CD4-positive, alpha-beta T cell treated with Interleukin-21 for 1 hour (primary cell): ENCODE measurements at regions not wholly inside any gene's neighbourhood (a gene's known extent, or its start where the extent isn't known, plus 50 kb on each side); places are given as distances from the start of the nearest gene placed in this dataset.

ENCODE experiments used
- DNase-seq: peaks from one replicate; pipeline ENCODE4 v3.0.0-alpha.2; 2020

DNA sequence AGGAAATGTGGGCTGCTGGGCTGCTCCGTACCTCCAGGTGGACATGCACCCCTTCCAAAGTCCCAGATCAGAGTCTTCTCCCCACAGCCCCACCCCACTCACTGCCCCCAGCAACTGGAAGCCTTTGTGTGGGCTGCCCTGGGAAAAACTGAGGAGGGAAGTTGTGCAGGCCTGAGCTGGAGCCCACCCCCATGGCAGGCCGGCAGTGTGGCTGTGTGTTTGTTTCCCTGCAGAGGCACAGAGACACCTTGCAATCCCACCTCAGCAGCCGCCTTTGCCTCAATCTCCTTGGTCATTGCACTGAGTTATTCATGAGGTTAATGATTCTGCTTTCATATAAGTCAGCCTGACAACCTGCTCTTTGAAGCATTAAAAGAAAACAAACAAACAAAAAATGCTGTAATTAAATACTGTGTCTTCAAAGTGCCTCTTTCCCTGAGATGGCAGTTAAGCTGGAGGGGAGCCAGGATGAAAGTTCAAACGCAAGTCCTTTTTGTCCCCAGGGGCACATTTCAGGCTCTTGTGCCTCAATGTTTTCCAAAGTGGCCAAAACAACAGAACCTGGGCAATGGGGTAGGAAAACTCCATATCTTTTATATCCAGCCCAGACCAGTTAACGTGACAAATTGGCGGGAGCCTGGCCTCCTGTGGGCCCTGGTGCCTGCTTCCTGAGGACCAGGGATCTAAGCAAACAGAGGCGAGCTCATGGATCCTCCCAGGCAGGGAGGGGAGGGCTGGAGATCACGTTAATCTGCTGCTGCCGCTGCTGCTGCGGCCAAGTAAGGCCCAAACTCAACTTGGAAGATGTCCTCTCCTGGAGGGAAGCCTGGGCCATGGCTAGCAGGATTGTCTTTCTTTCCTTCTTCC, 51.9 kb upstream of the TSPAN11 start:
- no peak for DNase-seq

GRCh38 chr12:30870491-30871265, 55.9 kb upstream of the TSPAN11 start:
- DNase-seq, result no peak

DNA sequence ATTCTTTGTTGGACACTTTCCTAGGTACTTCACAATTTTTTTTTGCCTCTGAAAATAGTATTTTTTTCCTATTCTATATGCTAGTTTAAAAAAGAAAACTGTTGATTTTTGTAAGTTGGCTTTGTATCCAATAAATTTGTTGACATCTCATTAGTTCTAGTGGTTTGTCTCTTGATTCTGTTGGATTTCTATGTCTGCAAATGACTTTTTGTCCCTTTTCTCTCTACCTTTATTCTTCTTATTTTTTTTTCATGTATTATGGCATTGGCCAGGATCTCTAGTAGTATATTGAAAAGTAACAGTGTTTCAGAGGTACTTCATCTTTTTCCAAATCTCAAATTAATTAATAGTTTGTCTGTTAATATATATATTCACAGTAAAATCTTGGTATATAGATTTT, 59.1 kb upstream of the TSPAN11 start:
- DNase-seq, result no peak

- DNase-seq, result no peak
Observed at GRCh38 chr12:30866256-30866655, 60.3 kb upstream of the TSPAN11 start.

- no peak for DNase-seq
Observed at GRCh38 chr12:30863839-30864238, 62.7 kb upstream of the TSPAN11 start.

GRCh38 chr12:30862486-30862885, 64.1 kb upstream of the TSPAN11 start:
- no peak for DNase-seq

- no peak for DNase-seq
Observed at GRCh38 chr12:30859226-30859625, 67.3 kb upstream of the TSPAN11 start.

DNA sequence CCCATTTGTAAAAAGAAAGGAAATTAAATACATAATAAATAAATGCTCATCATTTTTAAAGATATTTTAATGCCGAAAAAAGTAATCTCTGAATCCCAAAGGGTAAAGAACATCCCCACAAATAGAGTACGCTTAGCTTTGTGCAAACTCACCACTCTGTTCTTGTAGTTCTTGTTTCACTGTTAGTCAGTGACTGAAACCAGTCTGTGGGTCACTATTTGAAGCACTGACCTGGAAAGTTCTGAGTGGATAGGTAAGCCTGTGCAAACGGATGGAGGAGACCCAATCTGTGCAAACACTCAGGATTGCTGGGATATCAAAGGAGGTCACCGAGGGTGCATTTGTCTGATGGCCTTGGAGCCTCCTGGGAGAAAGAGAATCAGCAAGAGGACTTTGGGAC, 68.1 kb upstream of the TSPAN11 start:
- DNase-seq, result no peak

DNA sequence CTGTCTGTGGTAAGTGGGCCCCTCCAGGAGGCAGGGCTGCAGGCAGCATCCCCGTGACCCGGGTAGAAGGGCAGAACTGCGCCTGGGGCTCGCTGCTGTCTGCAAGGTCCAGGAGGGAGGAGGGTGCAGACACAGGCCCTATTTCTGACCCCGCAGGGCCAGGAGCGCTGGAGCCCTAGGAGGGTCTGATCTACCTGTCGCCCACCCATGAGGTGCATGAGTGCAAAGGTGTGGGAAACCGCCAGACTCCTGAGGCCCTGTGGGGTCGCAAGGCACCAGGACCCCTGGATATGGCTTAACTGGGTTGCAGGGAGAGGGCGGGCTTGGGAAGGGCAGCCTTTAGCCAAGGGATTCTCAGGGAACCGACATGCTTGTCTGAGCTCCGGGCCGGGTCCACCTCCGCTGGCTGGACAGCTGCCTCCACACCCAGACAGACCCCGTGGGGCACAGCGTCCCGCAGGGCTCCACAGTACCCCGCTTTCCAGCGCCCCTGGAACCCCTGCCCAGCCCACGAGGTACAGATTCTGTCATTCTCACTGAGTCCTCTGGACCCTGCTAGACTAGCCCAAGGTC, 72.9 kb upstream of the TSPAN11 start:
- no peak for DNase-seq

DNA sequence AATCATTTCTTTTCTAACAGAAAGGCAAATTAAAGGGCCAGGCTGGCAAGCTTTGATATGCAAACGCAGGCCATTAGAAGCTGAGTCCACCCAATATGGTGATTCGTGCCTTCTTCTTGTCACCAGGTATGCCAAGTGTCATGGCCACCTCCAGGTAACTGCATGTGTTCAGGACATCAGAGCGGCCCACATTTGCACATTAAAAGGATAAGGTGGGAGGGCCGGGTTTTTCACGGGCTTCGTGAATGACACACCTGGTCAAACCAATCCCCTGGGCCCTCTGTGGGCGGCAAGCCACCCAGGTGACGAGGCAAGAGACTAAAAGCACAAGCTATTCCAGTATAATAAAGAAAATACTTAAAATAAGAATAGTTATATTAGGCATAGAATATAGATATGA, 75.9 kb upstream of the TSPAN11 start:
- no peak for DNase-seq

- DNase-seq, result peak; percentile 78
Observed at GRCh38 chr12:30847259-30847658, 79.3 kb upstream of the TSPAN11 start.

DNA sequence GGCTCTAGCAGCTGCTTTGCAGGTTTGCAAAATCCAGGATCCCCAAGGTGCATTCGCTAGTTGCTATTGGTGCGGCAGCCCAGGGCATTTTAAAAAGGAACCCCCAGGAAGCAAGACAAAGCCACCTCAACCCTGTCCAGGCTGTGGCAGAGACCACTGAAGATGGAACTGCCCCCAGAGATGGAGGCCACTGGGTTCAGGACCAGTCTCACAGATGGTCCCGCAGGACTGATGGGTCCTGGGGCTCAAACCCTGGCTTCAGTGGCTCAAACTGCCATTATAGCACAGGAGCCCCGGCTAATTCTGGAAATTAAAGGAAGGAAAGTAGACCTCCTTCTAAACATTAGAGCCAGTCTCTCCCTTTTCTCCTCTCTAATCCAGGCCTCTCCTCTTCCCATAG, 79.8 kb upstream of the TSPAN11 start:
- no peak for DNase-seq

GRCh38 chr12:30845676-30846075, 80.9 kb upstream of the TSPAN11 start:
- DNase-seq, result no peak

- no peak for DNase-seq
Observed at GRCh38 chr12:30843211-30843610, 83.3 kb upstream of the TSPAN11 start.

GRCh38 chr12:30840715-30841114, 85.8 kb upstream of the TSPAN11 start:
- DNase-seq, result no peak

GRCh38 chr12:30839643-30840220, 85.0 kb upstream of the CAPRIN2 start:
- DNase-seq, result no peak

DNA sequence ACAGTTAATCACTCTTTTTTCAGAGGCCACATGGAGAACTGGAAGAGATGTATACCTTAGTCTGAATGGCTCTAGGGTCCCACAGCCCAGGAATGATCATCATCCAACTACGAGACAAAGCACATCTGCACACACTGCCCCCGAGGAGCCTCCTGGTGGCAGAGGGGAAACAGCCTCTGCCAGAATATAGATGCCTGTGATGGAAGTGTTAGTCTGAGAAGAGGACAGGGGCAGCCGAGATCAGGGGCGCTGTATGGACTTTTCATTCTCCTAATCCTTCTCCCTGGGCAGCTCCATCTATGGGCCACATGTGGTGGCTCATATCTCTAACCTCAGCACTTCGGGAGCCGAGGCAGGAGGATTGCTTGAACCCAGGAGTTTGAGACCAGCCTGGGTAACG, 82.8 kb upstream of the CAPRIN2 start:
- no peak for DNase-seq

GRCh38 chr12:30836656-30837445, 82.1 kb upstream of the CAPRIN2 start:
- no peak for DNase-seq

DNA sequence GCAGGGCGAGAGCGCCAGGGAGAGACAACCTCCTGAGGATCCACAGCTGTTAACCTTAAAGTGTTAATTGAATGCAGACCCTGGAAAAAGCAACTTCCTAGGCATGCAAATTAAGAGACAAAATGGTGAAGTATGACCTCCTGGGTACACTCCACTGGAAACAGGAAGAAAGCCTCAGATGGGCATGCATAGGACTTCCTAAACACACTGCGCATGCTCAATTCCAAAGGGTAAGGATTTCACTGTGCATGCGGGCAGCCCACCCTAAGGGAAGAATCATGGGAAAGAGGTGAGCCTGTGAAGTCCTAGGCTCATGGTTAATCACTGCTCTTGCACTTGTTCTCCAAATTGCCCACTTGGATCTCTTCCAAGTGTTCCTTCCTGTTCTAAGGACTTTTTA, 80.5 kb upstream of the CAPRIN2 start:
- DNase-seq, result no peak

DNA sequence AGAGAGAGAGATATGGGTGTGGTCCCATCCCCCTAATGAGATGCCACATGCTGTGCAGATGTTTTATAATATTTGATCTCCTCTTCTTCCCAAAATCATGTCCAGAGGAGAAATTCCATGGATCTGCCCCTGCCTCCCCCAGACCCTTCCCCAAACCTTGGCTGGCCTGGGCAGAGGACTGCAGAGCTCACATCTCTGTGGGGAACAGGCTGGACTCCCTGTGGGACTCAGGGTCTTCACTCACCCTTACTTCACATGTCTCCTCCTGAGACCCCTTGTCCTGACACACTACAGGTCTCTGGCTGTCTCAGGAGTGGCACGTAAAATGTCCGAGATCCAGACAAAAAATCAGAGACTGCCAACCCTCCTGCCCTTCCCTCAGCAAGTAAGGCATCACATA, 76.0 kb upstream of the CAPRIN2 start:
- no peak for DNase-seq

DNA sequence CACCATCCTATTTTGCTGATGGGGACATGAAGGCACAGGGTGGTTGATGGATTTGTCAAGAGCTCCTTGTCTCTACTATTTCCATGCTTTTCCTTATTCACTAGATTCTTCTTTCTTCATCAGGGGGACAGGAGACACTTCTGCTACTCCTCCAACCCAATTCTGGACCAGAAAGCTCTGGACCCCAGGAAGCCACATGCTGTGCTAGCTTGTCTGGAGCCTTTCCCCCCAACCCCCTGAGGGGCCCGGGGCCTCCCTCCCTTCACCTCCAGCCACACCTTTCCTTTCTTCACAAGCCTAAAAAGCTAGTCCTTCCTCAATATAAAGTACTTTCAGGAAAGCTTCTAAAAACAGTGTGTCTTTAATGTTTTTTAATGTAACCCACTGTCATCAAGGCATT, 75.1 kb upstream of the CAPRIN2 start:
- no peak for DNase-seq

- DNase-seq, result no peak
Observed at GRCh38 chr12:30828686-30829085, 73.9 kb upstream of the CAPRIN2 start.
